ENCODE measurements at regions not wholly inside any gene's neighbourhood (a gene's known extent, or its start where the extent isn't known, plus 50 kb on each side); places are given as distances from the start of the nearest gene placed in this dataset.

DNA sequence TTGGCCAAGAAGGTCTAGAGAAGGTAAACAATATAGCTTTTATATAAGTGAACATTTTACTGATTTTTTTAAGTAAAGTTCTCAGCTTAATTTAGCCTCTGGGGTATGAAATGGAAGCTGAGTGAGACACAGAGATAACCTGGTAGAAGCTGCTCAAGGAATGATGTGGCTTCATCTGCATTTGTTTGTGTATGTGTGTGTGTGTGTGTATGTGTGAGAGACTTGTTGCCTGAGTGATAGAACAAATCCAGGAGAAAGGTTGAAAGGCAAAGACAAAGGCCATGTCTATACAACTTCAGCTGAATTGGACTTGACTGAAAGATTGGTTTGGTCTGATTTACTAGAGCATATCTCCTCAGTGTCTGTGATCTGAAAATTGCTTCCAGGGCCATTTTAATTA, 63.6 kb downstream of the PCDH7 start:
- H3K4me3 ChIP-seq (replicated peaks; ENCODE audit: low read depth, low read length): no peak overlapping the region
- DNase-seq (ENCODE audit: extremely low read depth, insufficient read length): no peak
- TF ChIP-seq CTCF (IDR thresholded peaks at IDR 0.05; ENCODE audit: insufficient read depth, low read length, poor library complexity, severe bottlenecking): no peak
- H3K36me3 ChIP-seq (ENCODE audit: control insufficient read depth, insufficient read depth, low read length): no peaks in the 10 kb centered on the region
- no peaks in the 10 kb centered on the region for H3K27me3 ChIP-seq (replicated peaks; ENCODE audit: control insufficient read depth, insufficient read depth, low read length)

GRCh38 chr4:30789219-30789671, 69.1 kb downstream of the PCDH7 start:
- H3K36me3 ChIP-seq (ENCODE audit: control insufficient read depth, insufficient read depth, low read length): no peaks in the 10 kb centered on the region
- no peak for TF ChIP-seq CTCF (IDR thresholded peaks at IDR 0.05; ENCODE audit: insufficient read depth, low read length, poor library complexity, severe bottlenecking)
- H3K27me3 ChIP-seq (replicated peaks; ENCODE audit: control insufficient read depth, insufficient read depth, low read length): no peaks in the 10 kb centered on the region
- no peak overlapping the region for H3K4me3 ChIP-seq (replicated peaks; ENCODE audit: low read depth, low read length)
- no peak for DNase-seq (ENCODE audit: extremely low read depth, insufficient read length)

DNA sequence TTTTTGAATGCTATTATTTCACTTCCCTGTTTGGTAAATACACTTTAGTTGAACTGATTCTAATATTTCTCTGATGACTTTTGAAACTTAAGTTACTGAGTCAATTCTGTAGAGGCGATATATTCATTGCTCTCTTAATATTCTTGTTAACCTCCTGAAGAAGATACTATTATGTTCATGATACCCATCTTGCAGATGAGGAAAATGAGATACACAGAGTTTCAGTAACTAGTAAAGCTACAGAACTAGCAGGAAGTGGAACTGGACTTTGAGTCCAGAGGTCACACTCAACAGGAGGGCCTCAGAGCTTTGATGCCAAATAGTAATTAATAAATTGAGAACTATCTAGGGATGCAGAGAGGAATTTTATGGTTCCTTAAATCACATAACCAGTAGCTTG, 70.0 kb downstream of the PCDH7 start:
- TF ChIP-seq CTCF (IDR thresholded peaks at IDR 0.05; ENCODE audit: insufficient read depth, low read length, poor library complexity, severe bottlenecking): no peak
- no peaks in the 10 kb centered on the region for H3K36me3 ChIP-seq (ENCODE audit: control insufficient read depth, insufficient read depth, low read length)
- no peaks in the 10 kb centered on the region for H3K27me3 ChIP-seq (replicated peaks; ENCODE audit: control insufficient read depth, insufficient read depth, low read length)
- H3K4me3 ChIP-seq (replicated peaks; ENCODE audit: low read depth, low read length): no peak overlapping the region
- no peak for DNase-seq (ENCODE audit: extremely low read depth, insufficient read length)

- Histone ChIP-seq H3K36me3 (ENCODE audit: control insufficient read depth, insufficient read depth, low read length) (no peaks in the 10 kb centered on the region), H3K27me3 (replicated peaks; ENCODE audit: control insufficient read depth, insufficient read depth, low read length) (no peaks in the 10 kb centered on the region), H3K4me3 (replicated peaks; ENCODE audit: low read depth, low read length) (no peak overlapping the region)
- no peak for DNase-seq (ENCODE audit: extremely low read depth, insufficient read length)
- no peak for TF ChIP-seq CTCF (IDR thresholded peaks at IDR 0.05; ENCODE audit: insufficient read depth, low read length, poor library complexity, severe bottlenecking)
Observed at GRCh38 chr4:30790998-30791397, 70.8 kb downstream of the PCDH7 start.

DNA sequence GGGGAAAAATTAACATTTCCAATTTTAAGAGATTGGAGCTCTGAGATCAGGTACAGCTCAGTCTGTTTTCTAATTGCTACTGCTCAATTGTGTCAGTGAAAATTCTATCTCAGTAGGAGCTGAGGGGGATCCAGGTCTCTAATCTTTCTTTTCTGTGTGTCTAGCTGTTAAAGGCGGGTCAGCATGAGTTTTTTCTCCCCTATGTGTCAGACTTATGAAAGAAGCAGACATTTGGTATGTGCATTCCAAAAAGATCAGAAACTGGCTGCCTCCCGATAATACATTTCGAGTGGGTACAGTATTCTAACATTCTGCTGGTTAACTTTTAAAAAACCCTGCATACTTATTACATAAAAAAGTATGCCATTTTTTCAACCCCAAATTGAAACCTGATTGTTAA, 72.4 kb downstream of the PCDH7 start:
- Histone ChIP-seq H3K27me3 (replicated peaks; ENCODE audit: control insufficient read depth, insufficient read depth, low read length) (no peaks in the 10 kb centered on the region), H3K36me3 (ENCODE audit: control insufficient read depth, insufficient read depth, low read length) (no peaks in the 10 kb centered on the region), H3K4me3 (replicated peaks; ENCODE audit: low read depth, low read length) (no peak overlapping the region)
- DNase-seq (ENCODE audit: extremely low read depth, insufficient read length): no peak
- no peak for TF ChIP-seq CTCF (IDR thresholded peaks at IDR 0.05; ENCODE audit: insufficient read depth, low read length, poor library complexity, severe bottlenecking)

DNA sequence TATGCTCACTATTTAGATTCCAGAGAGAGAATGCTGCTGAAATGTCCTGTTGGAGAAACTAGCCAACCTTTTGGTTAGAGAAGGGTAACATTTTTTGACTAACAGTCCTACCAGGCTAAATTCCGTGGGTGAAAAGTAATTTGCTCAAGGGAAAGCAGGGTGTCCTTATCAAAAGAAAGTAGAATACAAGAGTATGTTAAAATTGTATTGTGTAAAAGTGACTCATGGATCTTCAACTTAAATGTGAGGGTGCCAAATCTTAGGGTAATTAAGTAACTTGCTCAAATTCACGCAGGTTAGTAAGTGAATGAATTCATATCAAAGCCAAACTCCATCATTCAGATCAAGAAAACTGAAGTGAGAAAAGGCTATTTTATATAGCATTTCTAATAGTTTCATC, 81.7 kb downstream of the PCDH7 start:
- Histone ChIP-seq H3K4me3 (replicated peaks; ENCODE audit: low read depth, low read length) (no peak overlapping the region), H3K36me3 (ENCODE audit: control insufficient read depth, insufficient read depth, low read length) (no peaks in the 10 kb centered on the region), H3K27me3 (replicated peaks; ENCODE audit: control insufficient read depth, insufficient read depth, low read length) (no peaks in the 10 kb centered on the region)
- DNase-seq (ENCODE audit: extremely low read depth, insufficient read length): no peak
- TF ChIP-seq CTCF (IDR thresholded peaks at IDR 0.05; ENCODE audit: insufficient read depth, low read length, poor library complexity, severe bottlenecking): no peak
